ENCODE measurements at regions not wholly inside any gene's neighbourhood (a gene's known extent, or its start where the extent isn't known, plus 50 kb on each side); places are given as distances from the start of the nearest gene placed in this dataset.
"Not testable (repeated sequence)": the region's sequence is repeated elsewhere in the genome, so short reads cannot be mapped to it uniquely, and the experiment has no call there.

DNA sequence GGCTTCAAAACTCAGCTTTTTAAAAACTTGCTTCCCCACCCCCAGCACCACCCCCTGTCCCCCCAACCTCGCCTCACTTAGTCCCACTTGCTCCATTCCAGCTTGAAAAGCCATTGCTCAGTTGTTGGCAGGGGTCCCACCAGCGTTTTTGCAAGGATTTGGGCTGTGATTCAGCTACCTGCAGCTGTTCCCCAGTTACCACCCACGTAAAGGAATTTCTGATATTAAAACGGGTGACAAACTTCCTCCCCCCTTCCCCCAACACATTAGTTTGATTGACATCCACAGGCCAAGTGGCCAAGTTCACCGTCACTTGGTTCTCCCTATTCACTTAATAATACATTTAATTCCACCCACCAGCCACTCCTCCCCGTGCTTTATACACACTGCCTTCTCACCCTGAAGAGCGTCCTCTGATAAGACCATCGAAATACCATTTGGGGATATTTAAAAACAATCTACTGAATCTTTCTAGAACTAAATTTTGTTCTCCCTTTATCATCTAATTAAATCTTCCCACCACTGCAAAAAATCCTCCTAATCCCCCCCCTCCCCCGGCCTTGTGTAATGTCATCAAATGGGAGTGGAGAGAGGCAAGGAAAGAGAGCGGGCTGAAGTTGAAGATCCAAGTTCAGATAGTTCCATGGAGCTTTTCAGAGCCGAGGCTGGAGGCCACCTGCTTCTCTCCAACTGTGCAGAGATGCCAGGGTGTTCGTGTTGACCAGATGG is 55.1 kb downstream of the SOX9 start:
- DNase-seq, result no peak

DNA sequence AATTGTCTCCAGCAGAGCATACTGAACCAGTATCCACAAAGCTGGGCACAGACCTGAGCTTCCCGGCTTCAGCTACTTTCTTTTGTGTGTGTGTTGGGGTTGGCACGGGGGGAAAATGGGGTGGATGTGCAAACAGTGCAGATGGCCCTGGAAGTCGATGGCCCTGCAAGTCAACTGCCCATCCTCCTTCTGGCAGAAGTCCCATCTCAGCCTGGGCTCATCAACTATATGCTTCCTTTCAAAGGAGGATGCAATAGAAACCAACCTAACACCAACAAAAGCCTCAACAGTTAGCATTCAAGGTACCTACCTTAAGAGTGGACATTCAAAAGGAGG is 55.7 kb downstream of the SOX9 start:
- no peak for DNase-seq

DNA sequence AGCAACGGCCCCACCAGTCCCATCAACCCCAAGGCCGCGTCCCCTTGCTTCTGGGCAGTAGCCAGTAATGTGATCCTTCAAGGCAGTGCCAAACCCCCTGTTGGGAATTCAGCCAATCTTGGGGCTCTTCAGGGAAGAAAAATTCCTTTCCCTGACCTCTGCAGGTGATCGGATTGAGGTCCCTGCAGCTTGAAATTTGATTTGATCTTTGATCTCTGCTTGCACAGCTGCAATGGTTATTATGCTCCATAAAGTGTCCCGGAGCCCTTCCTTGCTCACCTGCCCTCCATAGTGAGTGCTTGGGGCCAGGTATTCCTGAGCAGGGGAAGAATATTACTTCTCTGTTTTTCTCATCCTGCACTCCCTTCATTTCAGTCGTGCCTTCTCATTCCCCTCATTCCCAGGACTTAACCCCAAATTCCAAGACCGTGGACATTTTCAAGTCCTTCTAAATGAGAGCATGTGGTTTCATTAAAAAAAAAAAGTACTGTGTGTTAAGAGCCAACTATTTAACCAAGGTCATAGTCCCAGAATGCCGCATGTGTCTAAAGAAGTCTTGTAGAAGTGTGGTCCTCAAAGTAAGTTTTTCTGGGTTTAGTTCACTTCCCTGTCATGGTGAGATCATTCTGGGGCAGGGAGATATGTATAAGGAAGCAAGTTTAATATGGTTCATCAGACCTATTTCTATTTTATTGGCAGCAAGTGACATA is 56.3 kb downstream of the SOX9 start:
- no peak for DNase-seq

DNA sequence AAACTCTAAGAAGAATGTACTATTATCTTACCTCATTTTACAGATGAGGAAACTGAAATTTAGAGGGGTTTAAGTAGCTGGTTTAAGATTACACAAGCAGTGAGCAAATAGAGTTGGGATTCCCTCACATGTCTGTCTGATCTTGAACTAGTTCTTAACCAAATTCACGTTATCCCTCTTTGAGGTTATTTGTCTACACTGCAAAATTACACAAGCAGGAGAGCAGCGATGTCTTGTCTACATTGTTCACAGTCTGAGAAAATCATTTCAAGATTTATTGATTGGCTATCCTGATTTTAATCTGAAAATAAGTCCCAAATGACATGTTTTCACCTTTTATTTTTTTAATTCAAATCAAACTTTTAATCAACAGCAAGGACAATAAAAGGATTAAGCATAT is 56.9 kb downstream of the SOX9 start:
- DNase-seq, result no peak

DNA sequence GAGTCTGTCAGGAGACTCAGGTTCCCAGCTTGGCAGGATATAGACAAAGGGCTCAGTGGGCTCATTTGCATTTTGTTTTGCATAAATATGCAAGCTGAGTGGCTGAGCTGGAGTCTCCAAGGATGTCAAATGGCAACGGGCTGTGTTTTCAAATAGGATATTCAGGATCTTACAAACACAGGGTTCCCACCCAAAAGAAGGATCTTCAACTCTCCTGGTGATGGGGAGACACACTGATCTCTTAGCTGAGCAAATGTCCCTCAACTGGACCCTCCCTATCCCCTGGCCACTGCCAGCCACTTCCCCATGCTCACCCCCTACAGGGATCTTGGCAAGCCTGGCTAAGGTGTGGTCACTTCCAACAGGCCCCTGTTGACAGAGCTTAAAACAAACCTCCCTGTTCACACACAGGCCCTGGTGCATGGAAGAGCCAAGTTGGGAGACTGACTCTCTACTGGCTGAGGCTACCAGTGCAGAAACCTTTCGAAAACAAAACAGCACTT is 61.6 kb downstream of the SOX9 start:
- DNase-seq, result no peak

DNA sequence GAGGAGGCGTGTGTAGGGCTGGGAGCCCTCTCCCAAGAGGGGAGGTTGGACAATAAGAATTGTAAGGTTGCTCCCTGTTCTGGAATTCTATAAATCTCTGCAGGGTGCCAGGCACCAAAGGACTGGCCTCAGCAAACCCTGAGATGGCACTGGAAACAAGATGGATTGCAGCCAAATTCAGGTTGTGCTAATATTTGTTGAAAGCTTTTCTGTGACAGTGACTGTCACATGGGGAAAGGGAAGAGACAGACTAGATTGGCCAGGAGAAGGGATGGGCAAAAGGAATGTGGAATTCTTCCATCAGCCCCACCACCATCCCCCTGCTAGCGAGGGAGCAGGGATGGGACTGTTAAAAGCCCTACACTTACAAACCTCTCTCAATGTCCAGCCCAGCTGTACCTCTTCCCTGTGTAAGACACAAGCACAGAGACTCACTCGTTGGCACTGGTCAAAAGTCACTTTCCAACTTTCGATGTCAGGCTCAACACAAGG is 62.4 kb downstream of the SOX9 start:
- DNase-seq, result no peak

DNA sequence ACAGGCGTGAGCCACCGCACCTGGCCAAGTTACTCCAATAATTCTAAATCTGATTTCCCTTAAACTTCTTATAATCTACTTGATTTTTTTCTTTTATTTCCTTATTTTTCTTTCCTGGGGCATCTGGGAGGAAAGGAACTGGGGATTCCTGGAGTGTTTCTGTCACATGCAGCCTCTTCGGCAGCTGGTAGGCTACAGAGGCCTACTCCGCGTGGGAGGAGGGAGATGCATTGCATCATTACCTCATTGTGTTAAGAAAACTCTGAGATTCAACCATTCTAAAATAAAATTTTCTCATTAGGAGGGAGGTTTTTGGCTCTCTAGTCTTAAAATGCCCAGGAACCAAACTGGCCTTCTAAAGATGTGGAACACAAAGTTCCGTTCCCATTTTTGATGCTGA is 64.0 kb downstream of the SOX9 start:
- no peak for DNase-seq

DNA sequence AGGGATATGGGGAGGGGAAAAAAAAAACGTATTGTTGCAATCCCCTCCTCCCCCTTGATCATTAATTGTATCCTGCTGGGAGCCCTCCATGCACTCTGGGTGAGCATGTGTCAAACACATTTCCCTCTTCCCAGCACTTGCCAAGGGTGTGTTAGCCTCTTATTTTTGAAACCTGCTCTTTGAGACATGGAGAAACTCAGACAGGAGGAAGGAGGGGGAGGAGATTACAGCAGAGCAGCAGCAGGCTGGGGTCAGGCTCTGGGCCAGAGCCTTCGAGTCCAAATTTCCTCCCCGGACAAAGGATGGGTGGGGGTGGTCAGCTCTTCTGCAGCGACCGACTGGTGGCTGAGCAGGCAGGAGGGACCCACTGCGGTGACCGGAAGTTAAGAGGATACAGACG is 64.7 kb downstream of the SOX9 start:
- no peak for DNase-seq

DNA sequence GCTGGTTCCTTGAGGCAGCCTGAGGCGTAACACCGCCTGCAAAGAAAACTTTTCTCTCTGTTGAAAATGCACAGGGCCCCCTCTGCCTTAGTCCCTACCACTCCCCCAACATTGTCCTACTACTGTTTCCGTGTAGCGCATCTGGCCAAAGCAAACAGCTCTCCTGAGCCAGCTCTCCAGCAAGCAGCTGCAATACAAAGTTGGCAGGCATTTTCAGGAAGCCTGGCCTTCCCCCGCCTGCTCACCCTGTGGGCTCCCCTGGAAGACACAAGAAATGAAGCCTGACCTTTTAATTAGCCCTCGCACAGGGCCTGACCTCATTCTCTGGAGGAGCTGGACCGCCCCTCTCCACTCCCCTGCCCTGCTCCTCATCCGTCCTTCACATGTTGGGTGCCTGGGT is 66.7 kb downstream of the SOX9 start:
- no peak for DNase-seq

DNA sequence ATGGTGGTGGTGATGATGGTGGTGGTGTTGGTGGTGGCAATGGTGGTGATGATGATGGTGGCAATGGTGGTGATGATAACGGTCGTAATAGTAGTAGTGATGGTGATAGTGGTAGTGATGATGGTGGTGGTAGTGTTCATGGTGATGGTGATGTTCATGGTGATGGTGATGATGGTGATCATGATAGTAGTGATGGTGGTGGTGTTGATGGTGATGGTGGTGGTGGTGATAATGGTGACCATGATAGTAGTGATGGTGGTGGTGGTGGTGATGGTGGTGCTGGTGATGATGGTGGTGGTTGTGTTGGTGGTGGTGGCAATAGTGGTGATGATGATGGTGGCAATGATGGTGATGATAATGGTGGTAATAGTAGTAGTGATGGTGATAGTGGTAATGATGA is 68.0 kb downstream of the SOX9 start:
- DNase-seq, result no peak

DNA sequence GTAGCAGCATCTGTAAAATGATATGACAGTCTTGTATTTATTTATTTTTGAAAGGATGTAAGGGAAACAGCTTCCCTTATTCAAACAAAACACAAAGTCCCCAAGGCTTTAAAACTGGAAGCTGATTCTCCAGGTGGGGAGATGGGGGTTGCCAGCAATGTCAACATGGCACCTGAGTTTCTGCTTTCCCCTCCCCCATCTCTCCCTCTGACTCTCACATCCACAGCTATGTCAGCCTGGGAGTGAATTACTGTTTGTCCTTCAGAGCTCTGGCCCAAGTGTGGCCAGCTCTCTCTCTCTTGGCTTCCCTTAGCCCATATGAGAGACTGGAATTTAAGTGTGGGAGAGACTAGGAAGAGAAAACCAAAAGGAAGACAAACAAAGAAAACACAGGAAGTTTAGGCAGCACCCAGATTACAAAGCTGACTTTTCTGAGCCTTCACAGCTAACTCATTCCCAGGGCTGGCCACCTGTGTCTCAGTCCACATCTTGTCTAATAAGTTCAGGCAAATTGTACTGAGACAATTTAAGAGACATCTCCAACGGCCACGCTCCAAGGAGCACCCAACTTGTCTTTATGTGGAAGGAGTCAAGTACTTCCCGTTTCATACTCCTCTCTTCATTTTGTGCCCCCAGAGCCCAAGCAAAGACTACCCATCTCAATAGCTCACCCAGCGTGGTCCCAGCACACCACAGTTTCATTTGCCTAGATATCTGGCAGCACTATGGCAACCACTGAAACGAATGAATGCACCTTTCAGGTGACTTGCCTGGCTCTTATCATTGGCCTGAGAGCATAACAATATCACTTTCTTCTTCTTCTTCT is 69.2 kb downstream of the SOX9 start:
- DNase-seq, result no peak

DNA sequence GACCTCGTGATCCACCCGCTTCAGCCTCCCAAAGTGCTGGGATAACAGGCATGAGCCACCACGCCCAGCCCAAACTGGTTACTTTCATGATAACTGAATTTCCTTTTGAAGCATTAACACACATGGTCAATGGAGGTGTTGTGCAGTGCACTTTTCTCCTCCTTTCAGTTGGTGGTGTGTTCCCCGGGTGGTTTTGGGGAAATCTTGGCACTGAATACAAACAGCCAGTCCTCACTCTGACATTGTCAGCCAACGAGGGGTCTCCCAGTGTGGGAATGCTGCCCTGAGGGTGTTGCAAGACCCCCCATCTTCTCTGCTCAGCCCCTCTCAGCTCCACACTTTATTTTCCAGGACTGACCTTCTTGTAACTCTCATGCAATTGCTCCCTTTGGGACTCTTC is 70.5 kb downstream of the SOX9 start:
- DNase-seq, result no peak

DNA sequence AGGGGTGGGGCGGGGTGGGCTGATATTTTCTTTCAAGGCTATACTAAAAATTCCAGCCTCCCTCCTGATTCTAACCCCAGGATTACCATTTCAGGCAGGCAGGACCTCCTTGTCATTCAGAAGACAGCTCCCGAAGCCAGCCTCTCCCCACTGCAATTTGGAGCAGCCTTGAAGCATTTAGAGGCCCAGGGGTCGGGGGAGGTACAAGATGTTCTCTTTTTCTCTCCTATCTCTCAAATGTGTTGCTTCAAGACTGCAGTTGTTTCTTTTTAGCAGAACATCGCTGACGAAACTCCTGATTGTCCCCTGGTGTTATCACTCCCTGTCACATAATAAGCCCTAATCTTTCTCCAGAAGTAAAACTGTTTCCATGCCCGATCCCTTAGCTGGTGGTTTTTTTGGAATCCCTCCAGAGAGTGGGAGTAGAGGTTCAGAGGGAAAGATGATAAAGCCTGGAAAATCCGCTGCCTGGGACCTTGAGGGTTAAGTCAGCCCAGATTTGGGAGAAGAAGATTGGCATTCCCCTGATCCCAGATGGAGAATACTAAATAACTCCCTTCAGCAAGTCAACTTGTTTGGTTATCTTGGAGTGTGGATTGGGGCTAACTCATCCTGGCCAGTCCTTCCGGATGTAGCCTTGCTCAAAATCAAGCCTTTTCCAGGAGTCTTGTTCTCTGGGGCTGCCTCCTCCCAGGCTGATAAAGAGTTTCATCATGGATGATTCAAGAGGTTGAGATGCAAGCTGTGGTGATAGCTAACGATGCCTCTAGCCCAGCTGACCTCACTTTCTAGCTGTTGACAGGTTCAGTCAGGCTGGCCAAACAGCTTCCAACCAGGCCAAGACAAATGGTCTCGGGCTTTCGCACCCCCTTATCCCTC is 71.3 kb downstream of the SOX9 start:
- DNase-seq, result peak; percentile 68

DNA sequence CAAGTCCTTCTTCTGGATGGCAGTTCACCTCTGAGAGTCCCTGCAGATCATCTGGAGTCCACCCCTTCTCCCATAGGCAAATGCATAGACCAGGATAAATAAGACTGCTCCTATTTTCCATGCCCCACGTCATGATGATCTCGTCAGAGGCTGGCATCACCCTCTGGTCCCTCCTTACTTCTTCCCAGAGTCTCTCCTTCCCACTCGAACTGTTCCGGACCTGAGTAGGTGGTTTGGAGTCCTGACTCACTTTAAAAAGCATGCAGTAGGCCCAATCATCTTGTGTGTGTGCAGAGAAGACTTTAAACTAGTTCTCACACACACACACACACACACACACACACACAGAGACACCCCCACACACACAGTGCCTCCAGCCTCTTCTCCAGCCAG is 72.0 kb downstream of the SOX9 start:
- peak; percentile 68 for DNase-seq

DNA sequence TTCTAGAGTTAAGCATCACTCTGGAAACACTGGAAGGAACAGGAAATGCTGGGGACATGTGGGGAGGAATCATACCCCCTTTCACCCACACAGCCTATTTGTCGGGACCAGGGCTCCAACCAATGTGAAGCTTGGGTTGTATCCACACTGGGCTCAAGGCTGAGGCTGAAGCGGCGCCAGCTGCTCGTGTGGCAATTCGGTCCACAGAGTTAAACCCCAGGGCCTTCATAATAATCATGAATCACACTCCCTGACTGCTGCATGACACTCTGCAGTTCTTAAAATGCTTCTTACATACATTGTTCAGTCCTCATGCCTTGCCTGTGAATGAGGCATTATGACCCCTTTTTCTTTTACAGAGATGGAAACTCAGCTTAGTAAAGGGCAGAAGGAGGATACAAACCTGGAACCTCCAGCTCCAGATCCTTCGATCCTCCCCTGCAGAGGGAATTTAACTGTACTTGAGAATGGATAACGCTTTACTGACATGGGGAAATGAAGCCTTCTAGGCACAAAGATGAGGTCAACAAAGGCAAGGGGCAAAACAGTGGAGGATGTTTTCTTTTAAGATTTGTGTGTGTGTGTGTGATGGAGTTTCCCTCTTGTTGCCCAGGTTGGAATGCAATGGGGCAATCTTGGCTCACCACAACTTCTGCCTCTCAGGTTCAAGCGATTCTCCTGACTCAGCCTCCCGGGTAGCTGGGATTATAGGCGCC is 72.7 kb downstream of the SOX9 start:
- DNase-seq, result no peak

DNA sequence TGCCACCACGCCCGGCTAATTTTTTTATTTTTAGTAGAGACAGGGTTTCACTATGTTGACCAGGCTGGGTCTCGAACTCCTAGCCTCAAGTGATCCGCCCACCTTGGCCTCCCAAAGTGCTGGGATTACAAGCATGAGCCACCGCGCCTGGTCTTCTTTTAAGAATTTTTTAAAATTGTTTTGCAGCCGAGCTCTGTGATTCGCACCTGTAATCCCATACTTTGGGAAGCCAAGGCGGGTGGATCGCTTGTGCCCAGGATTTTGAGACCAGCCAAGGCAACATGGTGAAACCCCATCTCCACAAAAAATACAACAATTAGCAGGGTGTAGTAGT is 73.3 kb downstream of the SOX9 start:
- not testable (repeated sequence) for DNase-seq

DNA sequence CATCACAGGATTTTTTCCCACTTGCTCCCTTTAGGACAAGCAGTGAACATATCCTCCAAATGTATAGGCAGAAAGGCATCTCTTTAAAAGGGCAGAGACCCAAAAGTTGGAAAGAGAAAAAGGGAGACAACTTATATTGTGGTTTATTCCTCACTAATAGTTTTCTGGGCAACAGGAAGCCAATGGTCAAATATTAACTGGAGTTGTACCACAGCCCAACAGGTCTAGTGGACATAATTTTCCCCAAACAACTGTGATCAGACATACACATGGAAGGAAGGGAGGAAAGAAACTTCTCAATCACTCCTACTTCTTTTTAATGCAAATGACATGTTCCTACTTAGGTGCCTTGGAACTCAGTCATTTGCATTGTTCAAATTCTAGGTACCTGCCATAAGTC is 78.4 kb downstream of the SOX9 start:
- DNase-seq, result no peak

DNA sequence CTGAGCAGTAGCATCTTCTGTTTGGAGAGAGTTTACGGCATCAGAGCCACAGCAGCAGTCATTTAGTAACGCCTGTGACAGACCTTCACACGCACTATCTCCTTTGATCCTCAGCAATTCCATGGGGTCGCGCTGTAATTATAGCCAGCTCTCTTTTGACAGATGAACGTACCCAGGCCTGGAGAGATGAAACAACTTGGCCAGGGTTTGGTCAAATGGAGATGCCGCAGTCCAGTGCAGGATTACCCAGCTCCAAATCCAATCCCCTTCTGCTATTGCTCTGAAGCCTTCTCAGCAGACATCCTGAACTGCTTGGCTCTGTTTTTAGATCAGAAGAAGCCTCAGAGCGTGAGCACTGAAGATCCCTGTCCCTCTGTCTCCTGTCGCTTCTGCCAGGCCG is 83.9 kb downstream of the SOX9 start:
- no peak for DNase-seq

DNA sequence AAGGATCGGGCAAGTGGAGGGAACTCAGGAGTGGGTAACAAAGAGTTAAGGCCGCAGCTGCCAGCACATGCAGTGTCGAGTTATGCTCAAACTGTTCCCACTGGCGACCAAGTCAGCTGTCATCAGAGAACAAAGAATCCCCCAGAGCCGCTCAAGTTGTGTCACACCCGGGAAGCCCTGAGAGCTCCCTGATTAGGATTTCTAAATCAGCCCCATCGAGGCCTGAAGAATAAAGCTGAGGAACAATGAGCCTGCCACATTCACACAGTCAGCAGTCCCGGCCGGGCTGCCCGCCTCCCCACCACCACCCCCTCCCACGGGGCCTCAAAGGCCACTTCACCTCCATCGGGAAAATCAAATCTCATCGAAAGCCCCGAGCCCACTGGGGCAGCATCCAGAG is 84.5 kb downstream of the SOX9 start:
- no peak for DNase-seq

DNA sequence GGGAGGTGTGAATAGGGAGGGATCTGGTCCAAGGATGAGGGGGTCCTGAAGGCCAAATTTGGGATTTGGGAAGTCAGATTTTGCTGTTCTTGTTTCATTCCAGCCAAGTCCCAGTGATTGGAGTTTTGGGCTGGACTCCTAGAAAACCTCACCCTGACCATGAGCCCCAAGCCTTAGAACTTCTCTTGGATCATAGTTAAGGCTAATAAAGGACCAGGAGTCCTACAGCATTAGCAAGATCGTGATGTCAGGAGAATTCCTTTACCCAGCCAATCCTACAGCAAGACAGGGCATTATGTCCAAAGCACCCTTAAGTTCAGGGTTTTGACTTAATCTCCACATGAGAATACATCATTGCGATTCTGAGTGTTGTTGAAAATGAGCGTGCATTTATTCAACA is 85.0 kb downstream of the SOX9 start:
- no peak for DNase-seq

DNA sequence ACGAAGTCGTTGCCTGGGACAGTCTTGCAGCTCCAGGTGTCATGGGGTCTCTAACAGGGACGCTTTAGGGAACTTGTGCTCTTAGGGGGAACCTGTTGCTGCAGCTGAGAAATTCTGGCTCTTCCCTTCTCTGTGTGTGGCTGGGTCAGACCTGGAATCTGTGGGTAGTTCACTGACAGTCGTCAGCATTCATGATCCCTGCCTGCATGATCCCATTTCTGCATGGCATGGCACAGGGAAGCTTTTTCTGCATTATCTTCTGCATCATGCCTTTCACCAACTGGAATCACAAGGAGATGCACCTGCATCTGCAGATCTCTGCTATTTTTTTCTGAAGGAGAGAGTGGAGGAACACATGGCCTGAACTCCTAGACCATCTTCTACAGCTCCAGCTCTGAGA is 85.6 kb downstream of the SOX9 start:
- no peak for DNase-seq

DNA sequence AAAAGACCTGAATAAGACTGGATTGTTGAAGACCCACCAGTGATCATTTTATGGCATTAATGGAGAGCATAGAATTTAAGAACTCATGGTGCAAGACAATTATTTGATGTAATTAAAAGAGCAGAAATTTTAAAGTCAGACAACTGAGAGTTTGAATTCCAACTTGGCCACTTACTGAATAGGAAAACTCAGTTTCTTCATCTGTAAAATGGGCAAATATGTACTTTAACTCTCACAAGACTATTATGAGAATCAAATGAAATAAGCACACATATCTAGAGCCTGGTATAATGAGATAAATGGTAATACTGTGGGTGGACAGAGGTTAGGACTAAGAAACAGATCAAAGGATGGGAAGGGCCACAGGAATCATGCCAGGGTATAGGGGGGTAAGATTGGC is 88.0 kb downstream of the SOX9 start:
- DNase-seq, result no peak
